ENCODE measurements at regions not wholly inside any gene's neighbourhood (a gene's known extent, or its start where the extent isn't known, plus 50 kb on each side); places are given as distances from the start of the nearest gene placed in this dataset.
"Not testable (repeated sequence)": the region's sequence is repeated elsewhere in the genome, so short reads cannot be mapped to it uniquely, and the experiment has no call there.

GRCh38 chr5:143920772-143921171 lies 108.8 kb downstream of the HMHB1 start:
- TF ChIP-seq, protein P1, sequence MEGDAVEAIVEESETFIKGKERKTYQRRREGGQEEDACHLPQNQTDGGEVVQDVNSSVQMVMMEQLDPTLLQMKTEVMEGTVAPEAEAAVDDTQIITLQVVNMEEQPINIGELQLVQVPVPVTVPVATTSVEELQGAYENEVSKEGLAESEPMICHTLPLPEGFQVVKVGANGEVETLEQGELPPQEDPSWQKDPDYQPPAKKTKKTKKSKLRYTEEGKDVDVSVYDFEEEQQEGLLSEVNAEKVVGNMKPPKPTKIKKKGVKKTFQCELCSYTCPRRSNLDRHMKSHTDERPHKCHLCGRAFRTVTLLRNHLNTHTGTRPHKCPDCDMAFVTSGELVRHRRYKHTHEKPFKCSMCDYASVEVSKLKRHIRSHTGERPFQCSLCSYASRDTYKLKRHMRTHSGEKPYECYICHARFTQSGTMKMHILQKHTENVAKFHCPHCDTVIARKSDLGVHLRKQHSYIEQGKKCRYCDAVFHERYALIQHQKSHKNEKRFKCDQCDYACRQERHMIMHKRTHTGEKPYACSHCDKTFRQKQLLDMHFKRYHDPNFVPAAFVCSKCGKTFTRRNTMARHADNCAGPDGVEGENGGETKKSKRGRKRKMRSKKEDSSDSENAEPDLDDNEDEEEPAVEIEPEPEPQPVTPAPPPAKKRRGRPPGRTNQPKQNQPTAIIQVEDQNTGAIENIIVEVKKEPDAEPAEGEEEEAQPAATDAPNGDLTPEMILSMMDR (IDR thresholded peaks at IDR 0.05; ENCODE audit: borderline replicate concordance, insufficient read depth, low read depth, low read length): no peak
- no peak overlapping the region for H3K4me3 ChIP-seq (ENCODE audit: low read depth, low read length)

GRCh38 chr5:143921525-143922311 lies 109.8 kb downstream of the HMHB1 start:
- H3K4me3 ChIP-seq (ENCODE audit: low read depth, low read length): no peak overlapping the region
- TF ChIP-seq, protein P1 (IDR thresholded peaks at IDR 0.05; ENCODE audit: borderline replicate concordance, insufficient read depth, low read depth, low read length): no peak

GRCh38 chr5:143922718-143923117 lies 110.8 kb downstream of the HMHB1 start:
- no peak overlapping the region for H3K4me3 ChIP-seq (ENCODE audit: low read depth, low read length)
- TF ChIP-seq, protein P1 (IDR thresholded peaks at IDR 0.05; ENCODE audit: borderline replicate concordance, insufficient read depth, low read depth, low read length): no peak

- TF ChIP-seq, protein P1 (IDR thresholded peaks at IDR 0.05; ENCODE audit: borderline replicate concordance, insufficient read depth, low read depth, low read length): no peak
- no peak overlapping the region for H3K4me3 ChIP-seq (ENCODE audit: low read depth, low read length)
These were observed 111.8 kb downstream of the HMHB1 start for GRCh38 chr5:143923634-143924266.

DNA sequence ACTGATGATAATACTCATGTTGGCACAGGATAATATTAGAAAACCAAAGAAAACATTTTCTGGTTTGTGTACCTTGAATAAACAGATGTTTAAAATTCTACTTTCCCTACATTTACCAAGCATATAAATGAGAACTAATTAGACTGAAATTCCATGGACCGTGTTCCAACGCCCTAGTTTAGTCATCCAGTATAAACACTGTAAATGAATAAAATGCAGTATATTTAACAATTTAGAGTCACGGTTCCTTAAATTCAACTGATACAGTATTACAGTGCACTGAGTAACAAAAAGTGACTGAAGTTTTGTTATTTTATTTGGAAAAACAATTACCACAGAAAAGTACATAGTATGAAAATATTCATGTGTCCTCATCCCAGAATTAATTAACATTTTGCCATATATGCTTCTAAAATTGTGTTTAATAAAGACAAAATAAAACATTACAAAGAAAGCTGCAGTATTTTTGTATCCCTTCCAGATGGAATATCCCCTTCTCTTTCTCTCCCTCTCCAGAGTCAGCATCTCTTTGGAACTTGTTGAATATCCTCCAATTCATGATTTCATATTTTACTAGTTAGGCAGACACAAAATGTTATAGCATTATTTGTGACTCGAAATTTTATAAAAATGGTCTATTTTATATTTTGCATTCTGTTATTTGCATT lies 112.5 kb downstream of the HMHB1 start:
- no peak overlapping the region for H3K4me3 ChIP-seq (ENCODE audit: low read depth, low read length)

GRCh38 chr5:143924979-143925325 lies 113.0 kb downstream of the HMHB1 start:
- H3K4me3 ChIP-seq (ENCODE audit: low read depth, low read length): not testable (repeated sequence)

More for the DNA sequence above, 112.5 kb downstream of the HMHB1 start:
- TF ChIP-seq, protein P1 (IDR thresholded peaks at IDR 0.05; ENCODE audit: borderline replicate concordance, insufficient read depth, low read depth, low read length): no peak

DNA sequence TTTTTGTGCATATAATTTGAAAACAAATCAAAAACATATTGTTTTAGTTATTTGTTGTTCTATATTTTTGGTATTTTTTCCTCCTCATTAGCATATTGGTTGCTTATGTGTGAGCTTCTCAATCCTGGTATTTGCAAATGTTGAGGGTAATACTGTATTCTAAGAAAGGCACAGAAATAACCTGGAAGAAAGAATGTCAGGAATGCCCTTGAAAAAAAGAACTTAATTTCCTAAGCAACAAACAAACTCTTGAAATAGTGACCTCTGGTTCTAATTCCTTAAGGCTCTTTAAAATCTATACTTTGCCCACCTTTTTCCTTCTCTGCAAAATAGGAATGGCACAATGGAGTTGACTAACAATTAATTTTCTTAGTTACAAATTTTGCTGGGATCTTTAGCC lies 117.5 kb downstream of the HMHB1 start:
- no peak overlapping the region for H3K4me3 ChIP-seq (ENCODE audit: low read depth, low read length)
- TF ChIP-seq, protein P1 (IDR thresholded peaks at IDR 0.05; ENCODE audit: borderline replicate concordance, insufficient read depth, low read depth, low read length): no peak

Measured in GM12875 (cell line).